DOHH2 (cell line): ENCODE measurements at regions not wholly inside any gene's neighbourhood (a gene's known extent, or its start where the extent isn't known, plus 50 kb on each side); places are given as distances from the start of the nearest gene placed in this dataset.

Experiments used
- EZH2phosphoT487 ChIP-seq: fragments of 200-600 bp; sonication (generic); IDR thresholded peaks from 2 replicates; pipeline ENCODE4 v1.6.1; 2017; ENCODE audit warnings: borderline replicate concordance, mild to moderate bottlenecking, antibody characterized with exemption, low read length, moderate library complexity, mixed read lengths
- TF ChIP-seq, protein P1 (sequence below): fragments of 200-600 bp; sonication (generic); IDR thresholded peaks from one replicate; pipeline ENCODE4 v1.5.1; 2014; ENCODE audit warnings: antibody characterized with exemption, mild to moderate bottlenecking, low read depth, low read length; ENCODE audit not compliant: poor library complexity, severe bottlenecking

DNA sequence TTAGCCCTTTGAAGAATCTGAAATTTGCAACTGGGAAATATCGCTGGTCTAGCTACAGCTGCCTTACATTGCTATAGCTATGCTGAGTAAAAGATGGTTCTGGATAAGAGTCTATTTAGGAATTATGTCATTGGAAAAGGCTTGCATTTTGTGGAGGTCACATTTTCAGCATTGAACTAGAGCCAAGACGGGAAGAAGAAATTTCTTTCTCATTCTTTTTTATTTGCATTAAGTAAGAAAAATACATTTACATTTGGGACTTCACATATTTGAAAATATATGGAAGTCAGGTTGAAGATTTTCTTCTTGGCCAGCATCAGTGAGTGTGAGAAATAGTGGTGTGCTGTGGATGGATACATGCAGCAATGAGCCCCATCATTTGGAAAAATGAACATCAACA, 291.6 kb downstream of the PTBP2 start:
- TF ChIP-seq, protein P1, sequence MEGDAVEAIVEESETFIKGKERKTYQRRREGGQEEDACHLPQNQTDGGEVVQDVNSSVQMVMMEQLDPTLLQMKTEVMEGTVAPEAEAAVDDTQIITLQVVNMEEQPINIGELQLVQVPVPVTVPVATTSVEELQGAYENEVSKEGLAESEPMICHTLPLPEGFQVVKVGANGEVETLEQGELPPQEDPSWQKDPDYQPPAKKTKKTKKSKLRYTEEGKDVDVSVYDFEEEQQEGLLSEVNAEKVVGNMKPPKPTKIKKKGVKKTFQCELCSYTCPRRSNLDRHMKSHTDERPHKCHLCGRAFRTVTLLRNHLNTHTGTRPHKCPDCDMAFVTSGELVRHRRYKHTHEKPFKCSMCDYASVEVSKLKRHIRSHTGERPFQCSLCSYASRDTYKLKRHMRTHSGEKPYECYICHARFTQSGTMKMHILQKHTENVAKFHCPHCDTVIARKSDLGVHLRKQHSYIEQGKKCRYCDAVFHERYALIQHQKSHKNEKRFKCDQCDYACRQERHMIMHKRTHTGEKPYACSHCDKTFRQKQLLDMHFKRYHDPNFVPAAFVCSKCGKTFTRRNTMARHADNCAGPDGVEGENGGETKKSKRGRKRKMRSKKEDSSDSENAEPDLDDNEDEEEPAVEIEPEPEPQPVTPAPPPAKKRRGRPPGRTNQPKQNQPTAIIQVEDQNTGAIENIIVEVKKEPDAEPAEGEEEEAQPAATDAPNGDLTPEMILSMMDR: no peak
- TF ChIP-seq EZH2phosphoT487: no peak
